SU-DHL-6 (cell line): ENCODE measurements at regions not wholly inside any gene's neighbourhood (a gene's known extent, or its start where the extent isn't known, plus 50 kb on each side); places are given as distances from the start of the nearest gene placed in this dataset.

Source experiments
- EZH2phosphoT487 ChIP-seq: fragments of 200-600 bp; sonication (generic), shearing (Covaris generic); conservative IDR thresholded peaks from 2 replicates; pipeline ENCODE4 v1.6.1; 2018; ENCODE audit warnings: mild to moderate bottlenecking, antibody characterized with exemption, low read length, moderate library complexity, mixed read lengths
- TF ChIP-seq, protein P1 (sequence below): fragments of 200-600 bp; sonication (generic); IDR thresholded peaks from one replicate; pipeline ENCODE4 v1.5.1; 2017; ENCODE audit warnings: antibody characterized with exemption, mild to moderate bottlenecking, low read length, moderate library complexity; ENCODE audit not compliant: insufficient read depth, poor library complexity, severe bottlenecking

DNA sequence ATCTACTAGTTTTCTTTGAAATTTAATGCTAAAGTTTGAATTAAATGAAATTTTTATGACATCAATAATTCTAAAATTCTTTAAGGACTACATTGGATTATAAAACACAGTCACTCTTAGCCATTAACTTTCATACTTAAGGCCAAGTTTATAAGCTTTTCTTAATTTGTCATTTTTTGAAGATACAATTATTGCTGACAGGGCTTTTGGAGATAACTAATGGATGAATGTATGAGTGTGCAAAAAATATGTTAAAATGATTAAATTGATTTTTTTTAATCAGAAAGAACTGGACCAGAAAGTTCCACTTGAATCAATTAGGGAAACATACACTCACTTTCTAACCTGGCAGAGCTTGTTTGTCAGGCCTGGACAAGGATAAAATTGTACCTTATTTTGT is 70.3 kb upstream of the CHODL start:
- TF ChIP-seq, protein P1, sequence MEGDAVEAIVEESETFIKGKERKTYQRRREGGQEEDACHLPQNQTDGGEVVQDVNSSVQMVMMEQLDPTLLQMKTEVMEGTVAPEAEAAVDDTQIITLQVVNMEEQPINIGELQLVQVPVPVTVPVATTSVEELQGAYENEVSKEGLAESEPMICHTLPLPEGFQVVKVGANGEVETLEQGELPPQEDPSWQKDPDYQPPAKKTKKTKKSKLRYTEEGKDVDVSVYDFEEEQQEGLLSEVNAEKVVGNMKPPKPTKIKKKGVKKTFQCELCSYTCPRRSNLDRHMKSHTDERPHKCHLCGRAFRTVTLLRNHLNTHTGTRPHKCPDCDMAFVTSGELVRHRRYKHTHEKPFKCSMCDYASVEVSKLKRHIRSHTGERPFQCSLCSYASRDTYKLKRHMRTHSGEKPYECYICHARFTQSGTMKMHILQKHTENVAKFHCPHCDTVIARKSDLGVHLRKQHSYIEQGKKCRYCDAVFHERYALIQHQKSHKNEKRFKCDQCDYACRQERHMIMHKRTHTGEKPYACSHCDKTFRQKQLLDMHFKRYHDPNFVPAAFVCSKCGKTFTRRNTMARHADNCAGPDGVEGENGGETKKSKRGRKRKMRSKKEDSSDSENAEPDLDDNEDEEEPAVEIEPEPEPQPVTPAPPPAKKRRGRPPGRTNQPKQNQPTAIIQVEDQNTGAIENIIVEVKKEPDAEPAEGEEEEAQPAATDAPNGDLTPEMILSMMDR, result no peak
- TF ChIP-seq EZH2phosphoT487, result no peak
